Kidney (tissue), 13 donors: ENCODE measurements at regions not wholly inside any gene's neighbourhood (a gene's known extent, or its start where the extent isn't known, plus 50 kb on each side); places are given as distances from the start of the nearest gene placed in this dataset.

Experiments
- DNase-seq, 5 donors: peaks; one replicate each; pipeline ENCODE4 v3.0.0-alpha.2; 2013 to 2020
- FAIRE-seq: peaks from 2 replicates; lab custom pipeline; 2012; peaks lifted over from hg19 to GRCh38; lab: Jason Lieb, UNC
- H3K27ac ChIP-seq, 2 donors: one replicate each; pipeline ENCODE4 v1.7.0; 2013; ENCODE audit warnings: low read depth in 2 of 2, low read length in 2 of 2, inconsistent platforms in 1 of 2
- H3K27me3 ChIP-seq: one replicate; pipeline ENCODE4 v1.7.1; 2013; ENCODE audit warnings: low read length, inconsistent platforms; ENCODE audit not compliant: control insufficient read depth, insufficient read depth
- H3K36me3 ChIP-seq, 3 donors: one replicate each; pipeline versions ENCODE4 v1.7.0 to v1.7.1; 2013; ENCODE audit warnings: low read length in 3 of 3, control low read depth in 1 of 3, inconsistent platforms in 1 of 3; ENCODE audit not compliant: insufficient read depth in 3 of 3, control insufficient read depth in 2 of 3
- H3K4me1 ChIP-seq, 3 donors: one replicate each; pipeline versions ENCODE4 v1.7.0 to v1.7.1; 2013; ENCODE audit warnings: low read length in 3 of 3, inconsistent platforms in 1 of 3, low read depth in 1 of 3; ENCODE audit not compliant: control insufficient read depth in 2 of 3, insufficient read depth in 2 of 3
- H3K4me3 ChIP-seq, 3 donors: one replicate each; pipeline versions ENCODE4 v1.7.0 to v1.8.1; 2013; ENCODE audit warnings: low read length in 3 of 3, control low read depth in 1 of 3, inconsistent platforms in 1 of 3
- H3K9ac ChIP-seq, 3 donors: one replicate each; pipeline versions ENCODE4 v1.7.0 to v1.7.1; 2013; ENCODE audit warnings: low read length in 3 of 3, control low read depth in 1 of 3, inconsistent platforms in 1 of 3
- H3K9me3 ChIP-seq, 3 donors: one replicate each; pipeline versions ENCODE4 v1.7.0 to v1.7.1; 2013; ENCODE audit warnings: low read length in 3 of 3, control low read depth in 1 of 3, inconsistent platforms in 1 of 3; ENCODE audit not compliant: control insufficient read depth in 2 of 3, insufficient read depth in 1 of 3
- intact Hi-C: fragments of 100-400 bp; cut with DNase I; formaldehyde crosslinking; loops from one replicate; pipeline ENCODE4 v1.11.1; 2022
- TF ChIP-seq, protein P1 (sequence below): IDR thresholded peaks from 3 replicates; pipeline ENCODE4 v1.5.1; 2012; ENCODE audit warnings: mild to moderate bottlenecking, moderate library complexity, borderline replicate concordance; ENCODE audit not compliant: insufficient read depth; ENCODE audit errors: extremely low read depth
- donor health status: control.
- donor health status: control.
- donor health status: control.
- donor health status: control.
- donor health status: control.
- donor health status: DM: yes; HTN: yes; CAD: no.
- donor health status: Normal renal cell carcinoma (clear cell type).

DNA sequence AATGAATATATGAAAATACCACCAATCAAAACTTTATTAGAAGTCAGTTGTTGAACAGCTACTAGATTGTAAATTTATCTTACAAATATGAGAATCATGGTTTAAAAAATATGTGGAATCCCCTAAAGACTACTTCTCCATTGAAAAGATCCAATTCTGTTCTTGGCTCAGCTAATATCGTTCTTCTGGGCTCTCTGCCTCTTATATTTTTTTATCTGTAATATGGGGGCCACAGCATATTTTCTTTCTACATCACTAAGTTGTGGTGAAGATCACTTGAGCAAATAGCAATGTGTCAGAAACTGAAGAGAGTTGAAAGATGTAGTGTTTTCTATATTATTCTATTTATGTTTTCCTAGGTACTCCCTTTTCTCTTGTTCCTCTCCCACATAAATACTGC is 198.1 kb downstream of the FZD1 start:
- Histone ChIP-seq H3K27me3 (no peaks in the 10 kb centered on the region), H3K4me1 (no peaks in the 10 kb centered on the region), H3K4me3 (no peak overlapping the region), H3K9me3 (no peaks in the 10 kb centered on the region), H3K36me3 (no peaks in the 10 kb centered on the region), H3K27ac (no peak overlapping the region), H3K9ac (no peak overlapping the region)
- no peak for FAIRE-seq
- intact Hi-C loops = no loop called here
- DNase-seq = no peak
- TF ChIP-seq, protein P1, sequence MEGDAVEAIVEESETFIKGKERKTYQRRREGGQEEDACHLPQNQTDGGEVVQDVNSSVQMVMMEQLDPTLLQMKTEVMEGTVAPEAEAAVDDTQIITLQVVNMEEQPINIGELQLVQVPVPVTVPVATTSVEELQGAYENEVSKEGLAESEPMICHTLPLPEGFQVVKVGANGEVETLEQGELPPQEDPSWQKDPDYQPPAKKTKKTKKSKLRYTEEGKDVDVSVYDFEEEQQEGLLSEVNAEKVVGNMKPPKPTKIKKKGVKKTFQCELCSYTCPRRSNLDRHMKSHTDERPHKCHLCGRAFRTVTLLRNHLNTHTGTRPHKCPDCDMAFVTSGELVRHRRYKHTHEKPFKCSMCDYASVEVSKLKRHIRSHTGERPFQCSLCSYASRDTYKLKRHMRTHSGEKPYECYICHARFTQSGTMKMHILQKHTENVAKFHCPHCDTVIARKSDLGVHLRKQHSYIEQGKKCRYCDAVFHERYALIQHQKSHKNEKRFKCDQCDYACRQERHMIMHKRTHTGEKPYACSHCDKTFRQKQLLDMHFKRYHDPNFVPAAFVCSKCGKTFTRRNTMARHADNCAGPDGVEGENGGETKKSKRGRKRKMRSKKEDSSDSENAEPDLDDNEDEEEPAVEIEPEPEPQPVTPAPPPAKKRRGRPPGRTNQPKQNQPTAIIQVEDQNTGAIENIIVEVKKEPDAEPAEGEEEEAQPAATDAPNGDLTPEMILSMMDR = no peak

DNA sequence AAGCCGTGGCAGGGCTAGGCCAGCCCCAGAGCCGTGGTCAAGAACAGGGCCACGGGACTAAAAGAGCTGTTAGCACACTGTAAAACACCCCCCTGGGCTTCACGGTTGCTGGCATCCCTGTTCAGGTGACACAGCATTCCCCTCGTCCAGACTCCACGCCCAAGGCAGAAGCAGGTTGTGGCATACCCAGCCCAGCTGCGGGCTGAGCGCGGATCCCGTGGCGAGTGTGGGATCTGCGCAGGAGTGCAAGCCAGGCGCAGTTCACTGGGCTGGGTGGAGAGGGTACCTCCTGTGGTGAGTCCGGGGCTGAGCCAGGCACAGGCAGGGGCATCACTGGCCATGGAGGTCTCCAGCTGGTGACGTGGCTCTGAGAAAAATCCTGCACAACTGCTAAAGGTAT is 199.1 kb downstream of the FZD1 start:
- no peak overlapping the region for H3K9ac ChIP-seq
- no peak overlapping the region for H3K4me3 ChIP-seq
- no peaks in the 10 kb centered on the region for H3K4me1 ChIP-seq
- DNase-seq (no peak), FAIRE-seq (no peak)
- no peak overlapping the region for H3K27ac ChIP-seq
- H3K36me3 ChIP-seq = no peaks in the 10 kb centered on the region
- TF ChIP-seq, protein P1 = no peak
- no peaks in the 10 kb centered on the region for H3K9me3 ChIP-seq
- H3K27me3 ChIP-seq = no peaks in the 10 kb centered on the region
- intact Hi-C loops = no loop called here

DNA sequence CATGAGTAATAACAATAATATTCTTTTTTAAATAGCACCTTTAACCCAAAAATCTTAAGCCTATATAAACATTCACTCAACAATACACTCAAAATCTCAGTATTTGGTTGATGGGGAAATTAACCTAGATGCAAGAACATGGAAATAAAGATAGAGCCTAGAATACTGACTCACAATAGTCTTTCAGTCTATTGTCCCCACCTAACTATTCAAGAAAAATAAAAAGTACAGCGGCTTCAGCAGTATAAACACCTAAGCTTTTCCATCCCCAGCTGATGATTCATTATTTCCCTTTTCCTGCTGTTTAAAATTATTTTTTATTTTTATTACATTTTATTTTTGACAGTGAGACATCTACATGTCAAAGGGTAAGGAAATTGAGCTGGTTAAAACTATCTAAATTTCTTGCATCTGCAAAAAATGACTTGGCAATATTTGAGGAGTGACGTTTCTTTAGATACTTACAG is 201.4 kb downstream of the FZD1 start:
- no peaks in the 10 kb centered on the region for H3K9me3 ChIP-seq
- no peaks in the 10 kb centered on the region for H3K36me3 ChIP-seq
- H3K4me3 ChIP-seq = no peak overlapping the region
- no peak overlapping the region for H3K27ac ChIP-seq
- peak in 1 of 5 donors; percentile 3 for DNase-seq
- peak; percentile 8 for FAIRE-seq
- no peak overlapping the region for H3K9ac ChIP-seq
- intact Hi-C loops = no loop called here
- H3K4me1 ChIP-seq = no peaks in the 10 kb centered on the region
- H3K27me3 ChIP-seq = no peaks in the 10 kb centered on the region
- TF ChIP-seq, protein P1 = no peak

DNA sequence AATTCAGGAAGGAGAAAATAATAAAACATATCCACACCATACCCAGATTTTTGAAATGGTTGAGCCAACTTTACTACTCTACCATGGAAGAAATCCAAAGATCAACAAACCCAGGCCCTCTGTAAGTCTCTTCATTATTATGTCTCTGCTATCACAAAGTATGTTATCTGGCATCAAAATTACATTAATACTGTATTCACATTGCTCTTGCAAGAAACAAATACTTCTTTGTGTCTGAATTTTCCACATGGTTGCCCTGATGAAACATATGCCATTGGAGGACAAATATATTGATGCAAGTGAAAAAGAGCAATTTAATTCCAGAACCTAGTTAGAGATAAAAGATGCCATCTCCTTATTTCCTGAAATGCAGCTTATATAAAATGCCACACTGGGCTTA is 204.0 kb downstream of the FZD1 start:
- Histone ChIP-seq H3K4me3 (no peak overlapping the region), H3K36me3 (no peaks in the 10 kb centered on the region), H3K9ac (no peak overlapping the region), H3K27ac (no peak overlapping the region), H3K9me3 (peaks cover 0 to 4% (median 0%) of the 10 kb centered on the region in 3 donors), H3K27me3 (no peaks in the 10 kb centered on the region), H3K4me1 (no peaks in the 10 kb centered on the region)
- TF ChIP-seq, protein P1 = no peak
- no peak for DNase-seq
- intact Hi-C loops = no loop called here
- no peak for FAIRE-seq
